Heart left ventricle (tissue), 16 donors: ENCODE measurements at regions not wholly inside any gene's neighbourhood (a gene's known extent, or its start where the extent isn't known, plus 50 kb on each side); places are given as distances from the start of the nearest gene placed in this dataset.
"Not testable (repeated sequence)": the region's sequence is repeated elsewhere in the genome, so short reads cannot be mapped to it uniquely, and the experiment has no call there.

Experiments
- ATAC-seq, 4 donors: fragments of 200-7000 bp; cut with Tn5 transposase; one replicate each; pipeline ENCODE4 v1.9.1; 2020 to 2022; ENCODE audit warnings: moderate library complexity in 4 of 4, mild to moderate bottlenecking in 3 of 4, moderate number of reproducible peaks in 1 of 4
- DNase-seq, 5 donors: peaks; one replicate each; pipeline ENCODE4 v3.0.0-alpha.2; 2020
- H3K27ac ChIP-seq, 12 donors: fragments of 200-600 bp; sonication (generic) in 4 of 12; one replicate each; pipeline versions ENCODE4 v1.5.0 to v1.8.0; 2016 to 2022; ENCODE audit warnings: mild to moderate bottlenecking in 2 of 12
- H3K27me3 ChIP-seq, 9 donors: fragments of 200-600 bp; sonication (generic) in 2 of 9; one replicate each; pipeline versions ENCODE4 v1.5.1 to v1.8.0; 2016 to 2022; ENCODE audit warnings: mild to moderate bottlenecking in 3 of 9
- H3K36me3 ChIP-seq, 9 donors: fragments of 200-600 bp; sonication (generic) in 2 of 9; one replicate each; pipeline versions ENCODE4 v1.5.0 to v1.8.0; 2018 to 2022; ENCODE audit warnings: mild to moderate bottlenecking in 2 of 9
- H3K4me1 ChIP-seq, 12 donors: fragments of 200-600 bp; sonication (generic) in 4 of 12; one replicate each; pipeline versions ENCODE4 v1.5.0 to v1.8.0; 2016 to 2022; ENCODE audit warnings: mild to moderate bottlenecking in 3 of 12
- H3K4me3 ChIP-seq, 12 donors: fragments of 200-600 bp; sonication (generic) in 4 of 12; one replicate each; pipeline versions ENCODE4 v1.5.0 to v1.8.0; 2017 to 2022; ENCODE audit warnings: mild to moderate bottlenecking in 9 of 12, moderate library complexity in 4 of 12
- H3K9me3 ChIP-seq, 12 donors: fragments of 200-600 bp; sonication (generic) in 4 of 12; one replicate each; pipeline versions ENCODE4 v1.5.0 to v1.8.0; 2016 to 2022; ENCODE audit warnings: mild to moderate bottlenecking in 1 of 12
- CTCF ChIP-seq, 12 donors: fragments of 200-600 bp; sonication (generic) in 4 of 12; IDR thresholded peaks; one replicate each; pipeline versions ENCODE4 v1.5.0 to v1.8.0; 2018 to 2022; ENCODE audit warnings: antibody characterized with exemption in 12 of 12, mild to moderate bottlenecking in 5 of 12
- POLR2A ChIP-seq, 2 donors: fragments of 450-650 bp; IDR thresholded peaks; one replicate each; pipeline ENCODE4 v1.6.1; 2017; ENCODE audit warnings: antibody characterized with exemption in 2 of 2, mild to moderate bottlenecking in 2 of 2, moderate library complexity in 2 of 2
- WGBS, 4 donors: extraction: QIAGEN DNeasy Blood & Tissue Kit in 2 of 4; methylation state at CpG; one replicate each; pipeline versions ENCODE4 v1.1.5 to v1.1.7; 2013 to 2018; 5-methylcytosine and 5-hydroxymethylcytosine counted together
- intact Hi-C, 10 donors: fragments of 100-400 bp; cut with DNase I; formaldehyde crosslinking; loops; one replicate each; pipeline versions ENCODE4 v1.11.1 to v1.14.2; 2022
- donor health status: ischemic (EF 13 %, LVEDD 7.1; RV severe dilation, severe dysfunction).
- donor health status: healthy with polysubstance abuse.
- donor health status: DM: no; HTN: yes; CAD: no.
- donor health status: DM: no; HTN: no; CAD: no.
- donor health status: ischemic (EF 25% LVEDD 6.9; RV normal size, moderate dysfunction).
- donor health status: ischemic (EF 25% LVEDD 5.7; RV mildly dilated, moderate dysfunction).
- donor health status: healthy.
- donor health status: DM: yes; HTN: yes; CAD: no.
- donor health status: ischemic (EF 35%, LVEDD 5.7; RV mildly dilated, moderate dysfunction).
- donor health status: nonischemic (EF 11% LVEDD 7.7; RV severe dilation, severe dysfunction).
- donor health status: DM: yes; HTN: yes; CAD: no.
- donor health status: PGD.
- donor health status: ischemic (EF 29% LVEDD 5.4; RV normal size, mild dysfunction).
- donor health status: nonischemic (EF 23%, LVEDD 6.1; RV moderate dilation, normal function).

GRCh38 chr13:21256351-21256761 is 79.9 kb downstream of the MRPL57 start:
- no peaks in the 10 kb centered on the region for H3K4me1 ChIP-seq
- no peaks in the 10 kb centered on the region for H3K9me3 ChIP-seq
- no peak overlapping the region for H3K27ac ChIP-seq
- WGBS, 4 donors: 79 to 84% (median 81%) methylated on average over 6 of the region's 6 CpGs
- H3K4me3 ChIP-seq: no peak overlapping the region
- TF ChIP-seq CTCF (IDR thresholded peaks at IDR 0.05) (no peak), POLR2A (IDR thresholded peaks at IDR 0.05) (no peak)
- peaks cover 0 to 5% (median 0%) of the 10 kb centered on the region in 9 donors for H3K27me3 ChIP-seq
- intact Hi-C loops: no loop called here
- H3K36me3 ChIP-seq: no peaks in the 10 kb centered on the region
- DNase-seq (no peak), ATAC-seq (no peak)

GRCh38 chr13:21256891-21257290 is 80.4 kb downstream of the MRPL57 start:
- WGBS, 4 donors: 67 to 80% (median 76%) methylated on average over 2 of the region's 2 CpGs
- DNase-seq: no peak
- H3K4me3 ChIP-seq: no peak overlapping the region
- peaks cover 0 to 5% (median 0%) of the 10 kb centered on the region in 9 donors for H3K27me3 ChIP-seq
- no peaks in the 10 kb centered on the region for H3K9me3 ChIP-seq
- ATAC-seq: no peak
- TF ChIP-seq POLR2A (IDR thresholded peaks at IDR 0.05): no peak
- H3K27ac ChIP-seq: no peak overlapping the region
- H3K4me1 ChIP-seq: no peaks in the 10 kb centered on the region
- H3K36me3 ChIP-seq: no peaks in the 10 kb centered on the region
- intact Hi-C loops: no loop called here

- intact Hi-C loops: no loop called here
- Histone ChIP-seq H3K4me3 (no peak overlapping the region), H3K27ac (no peak overlapping the region), H3K36me3 (no peaks in the 10 kb centered on the region), H3K9me3 (no peaks in the 10 kb centered on the region), H3K4me1 (no peaks in the 10 kb centered on the region), H3K27me3 (no peaks in the 10 kb centered on the region)
- no peak for TF ChIP-seq CTCF (IDR thresholded peaks at IDR 0.05)
- TF ChIP-seq POLR2A (IDR thresholded peaks at IDR 0.05): no peak
- ATAC-seq: no peak
- WGBS, 4 donors: 94 to 96% (median 95%) methylated on average over 43 to 57 of the region's 57 CpGs
- DNase-seq: peak in 1 of 5 donors; percentile 51
These were observed 83.4 kb downstream of the MRPL57 start for GRCh38 chr13:21259571-21260455.

GRCh38 chr13:21260561-21261290 is 84.3 kb downstream of the MRPL57 start:
- intact Hi-C loops, H3K9me3 ChIP-seq, H3K4me1 ChIP-seq, DNase-seq, H3K4me3 ChIP-seq, H3K27me3 ChIP-seq, H3K27ac ChIP-seq, H3K36me3 ChIP-seq: not testable (repeated sequence)
- peak in 1 of 4 donors; percentile 11 for ATAC-seq
- 93 to 95% (median 94%) methylated on average over 24 to 35 of the region's 35 CpGs for WGBS, 4 donors

GRCh38 chr13:21261487-21262216 is 85.2 kb downstream of the MRPL57 start:
- DNase-seq, H3K4me3 ChIP-seq, H3K4me1 ChIP-seq, H3K27ac ChIP-seq, H3K27me3 ChIP-seq, intact Hi-C loops, H3K9me3 ChIP-seq, H3K36me3 ChIP-seq: not testable (repeated sequence)
- WGBS, 4 donors: 33 to 75% (median 70%) methylated on average over 1 to 3 of the region's 9 CpGs
- peak in 1 of 4 donors; percentile 42 for ATAC-seq

GRCh38 chr13:21263909-21264308 is 87.5 kb downstream of the MRPL57 start:
- WGBS, 4 donors: 58 to 80% (median 67%) methylated on average over 2 to 3 of the region's 4 CpGs
- H3K27me3 ChIP-seq, H3K9me3 ChIP-seq, H3K36me3 ChIP-seq, ATAC-seq, intact Hi-C loops, H3K4me1 ChIP-seq, H3K4me3 ChIP-seq, DNase-seq, H3K27ac ChIP-seq: not testable (repeated sequence)
